ENCODE measurements at regions not wholly inside any gene's neighbourhood (a gene's known extent, or its start where the extent isn't known, plus 50 kb on each side); places are given as distances from the start of the nearest gene placed in this dataset.

DNA sequence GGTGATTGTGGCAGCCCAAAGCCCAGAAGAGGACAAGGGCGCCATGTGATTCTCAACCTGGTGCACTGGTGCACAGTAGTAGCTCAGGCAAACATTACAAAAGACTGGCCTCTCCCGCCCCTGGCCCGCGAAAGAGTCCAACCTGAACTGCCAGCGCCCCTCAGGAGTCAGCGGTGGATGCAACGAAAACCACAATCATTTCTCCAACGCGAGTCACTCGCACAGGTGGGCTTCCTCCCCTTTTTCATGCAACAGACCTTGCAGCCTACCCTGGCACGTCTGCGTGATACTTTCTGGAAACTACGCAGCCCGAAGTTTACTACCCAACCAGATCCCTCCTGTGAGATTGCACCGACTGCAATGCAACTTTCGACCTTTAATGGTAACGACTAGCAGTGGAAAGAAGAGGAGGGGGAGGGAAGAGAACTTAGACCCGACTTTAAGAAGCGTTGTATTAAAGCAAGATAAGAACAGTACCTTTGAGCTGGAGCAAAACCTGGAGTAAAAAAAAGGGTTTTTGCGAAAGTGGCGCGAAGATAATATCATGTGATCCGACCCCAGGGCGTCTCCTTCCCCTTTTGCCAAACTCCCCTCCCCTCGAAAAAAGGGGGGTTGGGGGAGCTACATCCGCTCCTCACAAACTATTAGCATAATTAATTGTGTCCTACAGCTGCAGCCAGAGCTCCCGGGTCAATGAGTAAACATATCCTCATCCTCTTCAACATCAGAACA, 63.3 kb upstream of the CCDC160 start:
- no peak for DNase-seq (ENCODE audit: low read depth)

- DNase-seq (ENCODE audit: low read depth), result no peak
Observed at GRCh38 chrX:134174273-134174660, 62.7 kb upstream of the CCDC160 start.

GRCh38 chrX:134174859-134175258, 62.1 kb upstream of the CCDC160 start:
- no peak for DNase-seq (ENCODE audit: low read depth)

DNA sequence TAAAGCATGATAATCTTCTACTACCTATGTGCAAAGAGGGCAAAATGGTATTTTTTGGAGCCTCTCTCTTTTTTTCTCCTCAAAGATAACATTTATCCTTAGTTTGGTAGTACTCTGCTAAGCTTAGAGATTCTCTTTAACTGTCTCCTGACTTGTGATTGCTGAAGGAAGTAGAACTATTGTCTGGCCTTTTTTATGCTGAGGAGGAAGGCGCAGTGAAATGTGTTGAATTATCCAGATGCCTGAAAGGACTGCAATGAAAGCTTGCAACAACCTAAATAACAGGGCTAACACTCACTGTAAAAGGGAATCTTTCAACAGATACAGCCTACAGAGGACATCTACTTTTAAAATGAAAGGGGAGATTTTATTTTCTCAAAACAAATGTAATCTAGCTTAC, 59.5 kb upstream of the CCDC160 start:
- no peak for DNase-seq (ENCODE audit: low read depth)

- no peak for DNase-seq (ENCODE audit: low read depth)
Observed at GRCh38 chrX:134180601-134181274, 56.2 kb upstream of the CCDC160 start.

DNA sequence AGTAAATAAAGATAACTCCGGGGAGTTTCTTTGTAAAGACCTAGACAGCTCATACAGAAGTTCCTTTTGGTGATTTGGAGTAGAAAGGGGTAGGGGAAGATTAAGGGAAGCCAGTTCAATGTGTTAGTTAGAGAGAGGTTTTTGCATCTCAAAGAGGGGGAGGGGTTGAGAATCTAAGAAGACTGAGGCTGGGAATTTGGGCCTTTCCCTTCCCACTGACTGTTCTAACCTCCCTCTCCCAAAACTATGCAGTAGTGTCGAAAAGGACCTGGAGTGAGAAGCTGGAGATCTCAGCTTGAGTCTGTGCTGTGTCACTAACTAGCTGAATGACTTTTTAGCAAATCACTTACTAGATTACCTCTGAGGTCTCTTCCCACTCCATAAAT, 55.7 kb upstream of the CCDC160 start:
- no peak for DNase-seq (ENCODE audit: low read depth)

GRCh38 chrX:134183665-134184064, 53.3 kb upstream of the CCDC160 start:
- DNase-seq (ENCODE audit: low read depth), result no peak

- DNase-seq (ENCODE audit: low read depth), result no peak
Observed at GRCh38 chrX:134184936-134185335, 52.0 kb upstream of the CCDC160 start.

- DNase-seq (ENCODE audit: low read depth), result no peak
Observed at GRCh38 chrX:134186362-134187121, 50.4 kb upstream of the CCDC160 start.
